GM21825 (cell line): ENCODE measurements at regions not wholly inside any gene's neighbourhood (a gene's known extent, or its start where the extent isn't known, plus 50 kb on each side); places are given as distances from the start of the nearest gene placed in this dataset.

Experiments used
- ATAC-seq: cut with Tn5 transposase; IDR thresholded peaks from one replicate; pipeline ENCODE4 v1.9.1; 2021; ENCODE audit warnings: mild to moderate bottlenecking, moderate library complexity; ENCODE audit not compliant: unreplicated experiment

DNA sequence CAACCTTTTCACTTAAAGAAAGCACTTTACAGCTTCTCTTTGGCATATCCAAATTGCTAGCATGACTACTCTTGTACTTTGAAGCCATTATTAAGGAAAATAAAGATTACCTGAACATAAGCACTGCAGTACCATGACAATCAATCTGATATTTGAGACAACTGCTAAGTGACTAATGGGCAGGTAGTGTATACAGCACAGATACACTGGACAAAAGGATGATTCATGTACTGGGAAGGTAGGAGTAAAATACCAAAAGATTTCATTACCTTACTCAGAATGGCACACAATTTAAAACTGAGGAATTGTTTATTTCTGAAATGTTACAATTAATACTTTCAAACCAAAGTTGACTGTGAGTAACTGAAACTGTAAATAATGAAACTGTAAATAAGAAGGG lies 1054.3 kb upstream of the TENM4 start:
- ATAC-seq, result no peak

DNA sequence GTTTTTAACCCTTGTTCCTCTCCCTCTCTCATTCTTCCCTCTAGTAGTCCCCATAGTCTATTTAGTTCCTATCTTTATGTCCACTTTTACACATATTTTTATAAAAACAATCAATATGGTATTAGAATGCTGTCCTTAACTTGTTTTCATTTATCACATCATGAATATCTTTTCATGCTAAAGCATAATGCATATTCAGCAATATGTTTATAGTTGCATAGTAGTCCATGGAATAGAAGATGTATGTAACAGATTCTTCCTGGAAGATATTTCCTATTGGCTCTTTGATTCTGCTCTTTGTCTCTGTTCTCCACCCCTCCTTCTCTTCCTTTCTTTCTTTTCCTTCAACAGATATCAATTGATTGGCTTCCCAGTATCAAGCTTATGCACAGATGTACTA lies 1047.1 kb upstream of the TENM4 start:
- no peak for ATAC-seq

GRCh38 chr11:80486678-80487077 lies 1045.8 kb upstream of the TENM4 start:
- ATAC-seq, result no peak

GRCh38 chr11:80477178-80477577 lies 1036.3 kb upstream of the TENM4 start:
- ATAC-seq, result no peak

DNA sequence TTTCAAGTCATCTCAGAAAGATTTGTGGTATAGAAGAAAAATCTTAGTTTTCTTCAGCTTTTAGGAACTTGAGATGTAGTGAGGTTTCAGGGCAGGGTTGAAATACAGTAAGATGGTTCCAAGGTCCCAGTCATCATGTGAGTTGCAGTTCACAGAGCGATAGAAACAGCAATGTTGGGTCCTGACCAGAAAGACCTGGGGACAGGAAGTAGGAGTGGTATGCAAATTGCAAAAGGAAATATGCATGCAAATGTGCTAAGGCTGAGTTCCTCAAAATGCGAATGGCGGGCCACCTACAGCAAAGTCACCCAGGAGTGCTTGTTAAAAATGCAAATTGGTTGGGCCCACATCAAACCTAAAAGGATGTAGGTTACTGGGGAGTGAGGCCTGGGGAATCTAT lies 1032.7 kb upstream of the TENM4 start:
- ATAC-seq, result no peak

GRCh38 chr11:80469871-80470270 lies 1029.0 kb upstream of the TENM4 start:
- no peak for ATAC-seq

GRCh38 chr11:80466570-80466969 lies 1025.7 kb upstream of the TENM4 start:
- ATAC-seq, result no peak

GRCh38 chr11:80462211-80462610 lies 1021.4 kb upstream of the TENM4 start:
- no peak for ATAC-seq

- ATAC-seq, result no peak
Observed at GRCh38 chr11:80458376-80458775, 1017.5 kb upstream of the TENM4 start.

GRCh38 chr11:80457823-80458222 lies 1017.0 kb upstream of the TENM4 start:
- no peak for ATAC-seq

- ATAC-seq, result no peak
Observed at GRCh38 chr11:80455818-80456217, 1015.0 kb upstream of the TENM4 start.

GRCh38 chr11:80451105-80451504 lies 1010.3 kb upstream of the TENM4 start:
- no peak for ATAC-seq

GRCh38 chr11:80448709-80449108 lies 1007.9 kb upstream of the TENM4 start:
- ATAC-seq, result no peak

- no peak for ATAC-seq
Observed at GRCh38 chr11:80443177-80443576, 1002.3 kb upstream of the TENM4 start.

DNA sequence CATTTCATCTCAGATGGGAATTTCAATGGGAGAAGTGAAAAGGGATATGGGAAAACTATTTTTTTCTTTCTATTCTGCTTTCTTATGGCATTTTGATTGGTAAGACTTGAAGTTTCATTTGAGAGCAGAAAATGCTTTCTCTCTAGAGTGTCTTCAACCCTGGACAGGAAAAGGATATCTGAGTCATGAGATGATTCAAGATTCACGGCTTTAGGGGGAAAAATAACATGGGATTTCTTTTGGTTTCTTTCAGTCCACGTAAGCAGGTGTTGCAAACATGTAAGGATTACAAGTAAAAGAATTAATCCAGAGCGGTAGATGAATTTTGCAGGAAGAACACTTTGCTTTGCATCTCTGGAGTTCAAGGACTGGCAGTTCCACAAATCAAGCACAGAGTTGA lies 1001.0 kb upstream of the TENM4 start:
- no peak for ATAC-seq

DNA sequence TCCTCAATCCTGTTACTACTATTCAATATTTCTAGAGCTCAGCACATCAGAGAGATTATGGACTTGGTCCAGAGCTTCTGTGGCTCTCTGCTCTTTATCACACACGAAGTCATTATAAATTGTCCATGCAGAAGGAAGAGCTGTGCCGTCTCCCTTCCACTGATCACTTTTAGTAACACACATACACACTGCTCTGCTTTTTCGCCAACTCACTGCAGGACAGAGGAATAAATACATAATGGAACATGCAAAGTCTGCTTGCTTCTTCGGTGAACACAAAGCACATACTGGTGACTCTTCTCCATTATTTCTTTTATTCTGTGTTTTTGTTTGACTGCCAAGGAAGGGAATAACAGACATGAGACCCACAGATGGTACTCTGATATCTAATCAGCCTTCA lies 1000.0 kb upstream of the TENM4 start:
- no peak for ATAC-seq

DNA sequence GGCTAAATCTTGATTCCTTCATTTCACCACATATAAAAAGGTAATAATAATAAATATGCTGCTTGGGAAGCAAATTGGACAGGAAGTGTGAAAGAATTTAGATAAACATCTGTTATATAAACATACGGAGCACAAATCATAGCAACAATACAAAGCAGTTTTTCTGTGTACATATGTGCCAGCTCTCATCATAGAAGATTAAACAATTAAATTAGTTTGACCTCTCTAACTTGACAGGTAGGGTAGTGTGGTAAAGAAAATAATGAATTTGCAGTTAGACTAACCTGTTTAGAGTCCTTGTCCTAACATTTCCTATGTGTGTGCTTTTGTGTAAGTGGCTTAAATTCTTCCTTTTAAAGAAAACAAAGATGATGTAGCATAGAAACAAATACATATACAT lies 995.7 kb upstream of the TENM4 start:
- no peak for ATAC-seq

DNA sequence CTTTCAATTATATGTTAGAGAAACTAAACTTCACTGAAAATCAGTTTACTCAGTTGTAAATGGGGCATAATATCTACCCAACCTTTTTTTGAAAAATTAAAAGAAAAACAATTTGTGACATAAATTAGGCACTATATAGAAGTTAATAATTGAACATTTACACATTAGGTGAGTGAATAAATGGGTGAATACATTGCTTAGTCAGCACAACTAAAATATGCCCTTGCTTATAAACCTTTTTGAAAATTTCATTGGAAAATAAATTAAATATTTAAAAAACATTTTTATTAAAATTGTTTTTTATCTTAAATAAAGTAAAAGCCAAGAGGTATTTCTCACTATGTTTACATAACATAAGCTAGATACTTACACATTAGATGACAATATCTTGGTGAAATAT lies 994.5 kb upstream of the TENM4 start:
- ATAC-seq, result no peak

GRCh38 chr11:80432057-80432456 lies 991.2 kb upstream of the TENM4 start:
- ATAC-seq, result no peak

DNA sequence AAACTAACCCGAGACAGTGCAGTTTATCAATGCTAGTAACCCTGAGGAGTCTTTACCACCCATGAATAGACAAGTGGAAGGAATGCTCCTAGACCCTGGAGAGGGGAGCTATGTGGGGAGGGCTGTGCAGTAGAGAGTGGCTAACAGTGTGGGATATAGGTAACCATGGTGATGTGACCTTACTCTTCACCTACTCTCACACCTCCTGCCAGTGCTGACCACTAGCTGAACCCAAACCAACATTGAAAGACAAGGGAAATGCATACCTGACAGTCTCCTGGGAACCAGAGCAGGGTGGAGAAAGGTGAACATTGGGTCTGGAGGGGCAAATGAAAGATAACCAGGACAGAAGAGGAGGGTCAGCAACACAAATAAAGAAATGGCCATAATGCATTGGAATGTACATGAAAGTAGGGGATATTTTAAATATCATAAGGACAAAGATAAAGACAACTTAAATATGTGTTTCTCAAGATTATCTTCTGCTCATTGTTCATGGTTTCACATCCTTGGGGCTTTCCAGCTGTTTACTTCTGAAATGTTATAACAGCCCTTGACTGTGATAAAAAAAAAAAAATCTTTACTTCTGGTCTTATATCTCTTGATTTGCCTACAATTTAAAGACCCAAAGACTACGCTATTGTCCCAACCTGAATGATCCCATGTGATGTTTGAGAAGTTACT lies 983.3 kb upstream of the TENM4 start:
- no peak for ATAC-seq

DNA sequence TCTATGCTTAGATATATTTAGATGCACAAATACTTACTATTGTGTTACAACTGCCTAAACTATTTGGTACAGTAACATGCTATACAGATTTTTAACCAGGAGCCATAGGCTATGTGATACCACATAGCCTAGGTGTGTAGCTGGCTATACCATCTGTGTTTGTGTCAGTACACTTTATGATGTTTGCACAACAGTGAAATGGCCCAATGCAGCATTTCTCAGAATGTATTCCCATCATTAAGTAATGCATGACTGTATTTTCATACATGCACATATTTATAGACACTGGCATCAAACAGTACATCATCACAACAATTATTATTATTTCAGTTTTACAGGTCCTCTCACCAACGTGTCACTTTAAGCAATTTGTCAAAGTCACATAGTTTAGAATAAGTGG lies 979.5 kb upstream of the TENM4 start:
- ATAC-seq, result no peak

- ATAC-seq, result no peak
Observed at GRCh38 chr11:80417681-80418080, 976.9 kb upstream of the TENM4 start.

GRCh38 chr11:80415580-80415979 lies 974.8 kb upstream of the TENM4 start:
- ATAC-seq, result no peak
